TTC549 (cell line): ENCODE measurements at regions not wholly inside any gene's neighbourhood (a gene's known extent, or its start where the extent isn't known, plus 50 kb on each side); places are given as distances from the start of the nearest gene placed in this dataset.

Source experiments
- FAIRE-seq: peaks from 2 replicates; lab custom pipeline; 2012; peaks lifted over from hg19 to GRCh38; lab: Jason Lieb, UNC

DNA sequence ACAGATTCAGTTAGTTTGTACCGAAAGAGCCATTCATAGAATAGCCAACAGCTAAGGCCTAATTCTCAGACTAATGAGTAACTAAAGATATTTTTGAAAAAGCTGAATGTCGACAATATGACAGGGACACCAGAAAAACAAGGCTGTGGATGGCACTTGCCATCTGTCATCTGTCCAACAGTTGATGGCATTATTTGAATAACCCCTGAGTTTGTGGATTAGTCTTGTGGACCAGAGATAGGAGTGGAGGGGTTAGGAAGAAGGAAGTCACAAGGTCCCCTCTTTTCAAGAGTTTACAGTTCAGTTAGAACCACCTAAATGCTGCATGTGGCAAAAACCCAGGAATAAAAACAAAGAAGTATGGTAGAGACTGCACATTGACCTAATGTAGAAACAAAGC is 356.5 kb upstream of the DUSP10 start:
- no peak for FAIRE-seq

DNA sequence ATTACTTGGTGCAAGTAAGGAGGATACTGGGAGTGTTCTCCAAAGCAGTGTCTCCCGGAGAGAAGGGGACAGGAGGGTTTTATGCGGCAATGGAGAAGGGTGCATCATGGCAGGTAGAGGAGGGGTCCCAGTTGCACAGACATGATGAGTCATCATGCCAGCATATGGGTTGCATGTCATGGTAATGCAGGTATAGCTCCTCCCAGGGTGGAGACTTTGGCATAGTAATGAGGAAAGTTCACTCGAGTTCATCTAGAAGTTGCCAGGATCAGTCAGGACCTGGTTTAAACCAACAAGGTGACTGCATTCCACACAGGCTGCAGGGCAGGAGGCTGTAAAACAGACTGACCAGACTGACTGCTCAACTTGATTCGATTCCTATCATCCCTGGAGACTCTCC is 355.7 kb upstream of the DUSP10 start:
- no peak for FAIRE-seq

DNA sequence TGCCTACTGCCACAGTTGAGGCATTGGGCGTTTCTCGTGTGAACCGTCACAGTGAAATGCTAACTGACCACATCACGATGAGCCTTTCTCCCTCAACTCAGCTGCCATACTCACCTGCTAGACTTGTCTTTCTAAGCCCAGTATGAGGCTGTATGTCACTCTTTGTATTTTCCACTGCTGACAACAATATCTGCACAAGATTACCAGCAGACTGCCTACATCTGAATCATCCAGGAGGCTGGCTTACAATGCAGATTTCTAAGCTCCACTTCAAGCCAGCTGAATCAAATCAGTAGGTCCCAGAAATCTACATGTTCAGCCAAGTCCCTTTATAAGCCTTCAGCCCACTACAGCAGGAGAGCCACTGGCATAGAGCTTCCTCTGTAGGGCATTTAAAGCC is 355.0 kb upstream of the DUSP10 start:
- FAIRE-seq, result no peak

DNA sequence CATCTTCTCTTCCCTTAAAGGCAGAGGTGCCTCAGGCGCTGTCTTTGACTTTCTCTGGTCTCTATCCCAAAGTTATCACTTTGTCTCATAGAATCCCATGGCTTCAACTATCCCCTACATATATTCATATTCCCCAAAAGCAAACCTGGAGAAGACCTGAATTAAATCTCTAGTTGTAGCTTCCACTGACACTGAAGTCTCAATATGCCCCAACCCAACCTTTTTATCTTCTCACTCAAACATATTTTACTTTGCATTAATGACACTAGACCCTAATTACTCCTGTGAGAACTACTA is 354.5 kb upstream of the DUSP10 start:
- FAIRE-seq, result no peak

GRCh38 chr1:222095606-222096475 is 354.0 kb upstream of the DUSP10 start:
- no peak for FAIRE-seq

DNA sequence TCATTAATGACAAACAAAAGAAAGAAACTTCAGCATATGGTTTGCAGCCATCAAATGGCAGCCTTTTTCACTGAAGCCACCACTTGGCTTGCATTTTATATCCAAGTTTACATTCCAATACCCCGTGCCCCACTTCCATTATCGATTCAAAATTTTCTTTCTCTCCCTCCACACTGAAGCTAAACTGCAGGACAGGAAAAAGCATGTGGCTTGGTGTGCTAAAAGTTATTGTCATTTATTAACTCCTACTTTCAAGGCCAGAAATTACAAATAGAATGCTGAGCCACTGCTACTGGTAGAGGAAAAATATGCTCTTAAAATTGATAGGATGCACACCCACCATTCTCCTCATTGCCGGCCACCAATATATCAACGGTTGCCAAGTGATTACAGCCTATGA is 351.6 kb upstream of the DUSP10 start:
- FAIRE-seq, result no peak

DNA sequence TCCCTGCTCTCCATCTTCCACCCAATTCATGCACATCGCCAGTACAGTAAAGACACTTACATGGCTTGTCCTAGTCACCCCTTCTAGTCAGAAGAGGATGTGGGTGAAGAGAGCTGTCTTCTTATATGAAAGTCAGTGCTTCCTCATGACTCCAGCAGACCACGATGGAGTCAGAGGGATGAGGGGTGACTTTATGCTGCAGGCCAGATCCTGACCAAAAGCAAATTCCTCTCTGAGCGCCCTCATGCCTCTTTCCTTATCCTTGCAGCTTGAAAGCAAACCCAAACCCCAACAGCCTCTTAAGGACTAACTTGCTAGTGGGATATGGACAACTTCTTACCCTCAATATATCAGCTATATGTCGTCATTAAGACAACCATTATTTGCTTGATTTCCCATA is 348.2 kb upstream of the DUSP10 start:
- FAIRE-seq, result no peak

- no peak for FAIRE-seq
Measured at GRCh38 chr1:222087221-222087920, 345.5 kb upstream of the DUSP10 start.

GRCh38 chr1:222084996-222085395 is 343.1 kb upstream of the DUSP10 start:
- FAIRE-seq, result no peak

GRCh38 chr1:222084048-222084447 is 342.2 kb upstream of the DUSP10 start:
- peak; percentile 62 for FAIRE-seq

- no peak for FAIRE-seq
Measured at GRCh38 chr1:222081859-222082258, 340.0 kb upstream of the DUSP10 start.

- FAIRE-seq, result no peak
Measured at GRCh38 chr1:222079566-222079965, 337.7 kb upstream of the DUSP10 start.

DNA sequence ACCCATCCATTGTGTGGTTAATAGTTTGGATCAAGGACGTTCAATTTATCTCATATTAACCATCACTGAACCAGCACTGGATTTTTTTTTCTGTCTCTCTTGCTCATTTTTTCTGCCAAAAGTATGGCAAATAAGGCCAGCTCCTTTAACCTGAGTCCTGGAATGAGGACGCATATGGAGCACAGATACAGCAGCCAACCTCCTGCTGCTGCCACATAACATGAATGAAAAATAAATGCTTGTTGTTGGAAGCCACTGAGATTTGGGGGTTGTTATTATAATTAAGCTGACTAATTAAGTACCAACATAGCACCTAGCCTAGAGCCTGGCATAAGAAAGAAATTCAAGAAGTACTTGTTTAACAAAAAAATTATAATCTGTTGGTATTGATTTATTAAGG is 335.3 kb upstream of the DUSP10 start:
- no peak for FAIRE-seq

DNA sequence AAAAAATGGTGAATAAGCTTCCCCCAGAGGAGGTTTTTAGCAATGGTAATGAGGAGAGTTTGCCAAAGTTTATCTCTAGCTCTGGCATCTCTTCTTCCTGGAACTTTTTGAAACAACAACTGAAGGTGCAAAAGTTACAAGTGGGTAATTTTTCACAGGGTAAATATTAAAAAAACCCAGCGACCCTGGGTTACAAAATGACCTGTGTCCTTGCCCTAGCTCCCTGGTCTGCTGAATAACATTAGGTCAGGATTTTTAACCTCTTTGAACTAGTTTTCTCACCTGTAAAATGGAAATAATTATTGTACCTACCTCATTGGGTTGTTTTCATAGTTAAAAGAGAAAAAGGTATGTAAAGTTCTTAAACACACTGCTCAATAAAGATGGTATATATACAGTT is 332.4 kb upstream of the DUSP10 start:
- no peak for FAIRE-seq

GRCh38 chr1:222073307-222073995 is 331.6 kb upstream of the DUSP10 start:
- FAIRE-seq, result no peak

DNA sequence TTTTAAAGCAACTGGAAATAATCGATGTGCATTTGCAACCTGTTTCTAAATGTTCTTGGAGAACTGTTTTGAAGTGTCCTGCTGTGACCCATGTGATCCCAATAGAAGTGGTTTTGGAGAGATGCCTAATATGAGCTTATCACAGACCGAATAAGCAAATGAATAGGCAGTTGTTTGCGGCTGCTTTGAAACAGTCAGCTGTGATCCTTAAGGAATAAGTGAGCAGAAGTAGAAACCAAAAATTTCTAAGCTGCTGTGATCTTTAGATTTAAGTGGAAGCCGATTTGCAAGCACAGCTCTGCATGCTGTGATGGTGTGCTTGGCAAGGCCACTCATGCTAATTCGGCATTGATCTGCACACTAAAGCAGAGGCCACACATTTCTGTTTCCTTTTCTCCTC is 329.5 kb upstream of the DUSP10 start:
- no peak for FAIRE-seq

GRCh38 chr1:222068937-222069336 is 327.0 kb upstream of the DUSP10 start:
- no peak for FAIRE-seq

GRCh38 chr1:222068101-222068500 is 326.2 kb upstream of the DUSP10 start:
- no peak for FAIRE-seq

DNA sequence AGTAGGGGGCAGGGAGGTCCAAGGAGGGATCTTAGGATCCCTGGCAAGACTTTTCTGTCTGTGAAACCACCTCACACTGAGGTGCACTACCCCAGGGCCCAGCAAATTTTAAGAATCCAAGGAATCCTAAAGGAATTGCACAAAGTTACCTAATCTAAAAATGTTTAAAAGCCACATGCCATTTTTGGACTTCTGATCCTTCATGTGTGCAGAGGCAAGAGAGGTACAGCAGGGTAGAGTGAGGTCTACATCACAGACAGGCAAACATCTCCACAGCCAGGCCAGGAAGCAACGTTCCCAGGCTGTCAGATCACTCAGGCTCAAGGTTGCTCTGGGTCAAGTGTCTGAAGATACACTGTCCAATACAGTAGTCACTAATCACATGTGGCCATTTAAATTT is 324.6 kb upstream of the DUSP10 start:
- FAIRE-seq, result no peak

DNA sequence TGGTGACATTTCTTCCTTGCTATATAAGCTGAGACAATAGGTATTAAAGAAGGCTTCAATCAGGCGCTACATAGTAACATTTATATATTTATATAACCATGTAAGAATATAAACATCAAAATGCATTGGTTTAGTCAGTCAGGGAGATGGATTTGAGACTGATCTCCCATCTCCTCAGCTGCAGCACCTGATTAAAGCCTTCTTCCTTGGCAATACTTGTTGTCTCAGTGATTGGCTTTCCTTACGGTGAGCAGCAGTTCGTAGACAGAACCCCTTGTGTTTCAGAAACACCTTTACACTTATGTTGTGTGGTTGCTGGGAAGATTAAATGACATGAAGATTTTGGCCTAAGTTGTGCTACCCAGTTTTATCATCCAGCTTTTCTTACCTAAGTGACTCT is 323.3 kb upstream of the DUSP10 start:
- FAIRE-seq, result no peak

GRCh38 chr1:222064388-222065211 is 322.7 kb upstream of the DUSP10 start:
- FAIRE-seq, result no peak

DNA sequence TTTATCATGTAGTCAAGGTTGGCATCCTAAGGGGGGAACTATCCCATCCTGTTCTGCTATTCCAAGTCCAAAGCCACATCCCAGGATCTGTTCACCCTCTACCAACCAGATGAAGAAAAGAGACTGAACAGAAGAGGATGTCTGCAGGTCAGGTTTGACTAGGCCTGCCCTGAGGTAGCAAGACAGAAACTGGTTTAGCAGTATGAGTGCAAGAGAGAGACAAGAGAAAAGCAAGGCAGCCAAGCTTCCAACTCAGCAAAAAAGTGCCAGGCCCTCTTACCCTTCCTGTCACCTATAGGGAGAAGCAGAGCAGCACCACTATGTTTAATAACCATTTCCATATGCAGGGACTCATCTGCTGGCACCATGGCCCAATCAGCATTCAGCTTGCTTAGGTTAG is 320.8 kb upstream of the DUSP10 start:
- FAIRE-seq, result no peak
